ENCODE measurements at regions not wholly inside any gene's neighbourhood (a gene's known extent, or its start where the extent isn't known, plus 50 kb on each side); places are given as distances from the start of the nearest gene placed in this dataset.
A peak's percentile ranks its signal among the peaks of the same experiment; 100 is the strongest.

DNA sequence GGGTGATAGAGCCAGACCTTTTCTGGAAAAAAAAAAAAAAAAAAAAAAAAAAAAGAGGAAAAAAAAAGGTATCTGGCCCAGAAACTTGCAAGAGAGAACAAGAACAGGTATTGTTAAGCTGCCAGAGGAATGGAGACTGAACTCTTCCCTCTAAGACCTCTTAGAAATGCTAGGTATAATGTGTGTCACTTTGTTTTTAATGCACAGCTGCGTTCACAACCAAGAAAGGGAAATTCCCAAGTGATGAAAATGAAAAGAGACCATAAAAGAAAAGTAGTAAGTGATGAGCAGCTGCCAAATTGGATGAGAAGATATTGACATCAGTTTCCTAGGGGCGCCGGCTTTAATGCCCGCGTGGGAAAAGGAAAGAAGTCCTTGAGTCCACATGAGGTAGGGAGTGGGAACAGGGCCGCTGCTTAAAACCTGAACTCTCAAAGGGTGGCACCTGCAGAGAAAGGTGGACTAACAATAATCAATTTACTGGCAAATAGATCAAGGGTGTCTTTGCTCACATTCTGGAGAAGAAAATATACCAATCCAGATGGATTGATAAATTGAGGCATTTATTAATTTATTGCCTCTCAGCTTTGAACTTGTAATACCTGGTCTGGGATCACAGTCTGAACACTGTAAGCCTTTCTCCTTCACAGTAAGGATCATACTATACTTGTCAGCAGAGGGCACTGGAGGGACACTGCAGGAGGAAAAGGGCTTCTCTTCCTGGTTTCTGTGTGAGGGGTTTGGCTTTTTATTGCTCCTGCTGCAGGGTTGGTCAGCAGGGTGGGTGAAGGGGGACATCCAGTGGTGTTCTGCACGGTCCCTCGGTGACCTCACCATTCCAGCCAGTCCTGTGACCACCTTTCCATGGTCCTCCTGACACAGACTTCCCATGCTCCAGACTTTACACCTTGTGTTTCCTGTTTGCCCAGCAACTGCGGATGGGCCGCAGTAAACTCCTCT, 131.6 kb downstream of the AQP9 start:
- peak; percentile 83 for DNase-seq (ENCODE audit: low read depth, low spot score)

DNA sequence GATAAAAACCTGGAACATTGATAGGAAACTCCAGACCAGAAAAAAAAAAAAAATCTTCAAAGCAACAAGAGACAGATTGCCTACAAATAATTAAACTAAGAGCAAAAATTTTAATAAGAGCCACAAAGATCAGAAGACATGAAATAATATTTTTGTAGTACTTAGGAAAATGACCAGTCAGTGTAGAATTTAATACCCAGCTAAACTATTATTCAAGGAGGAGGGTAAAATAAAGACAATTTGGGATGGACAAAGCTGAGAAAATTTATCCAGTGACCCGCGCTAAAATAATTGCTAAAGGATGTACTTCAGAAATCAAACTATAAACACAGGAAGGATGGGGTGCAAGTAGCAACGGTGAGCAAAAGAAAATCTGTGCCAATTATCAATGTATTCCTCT, 133.2 kb downstream of the AQP9 start:
- DNase-seq (ENCODE audit: low read depth, low spot score): no peak

DNA sequence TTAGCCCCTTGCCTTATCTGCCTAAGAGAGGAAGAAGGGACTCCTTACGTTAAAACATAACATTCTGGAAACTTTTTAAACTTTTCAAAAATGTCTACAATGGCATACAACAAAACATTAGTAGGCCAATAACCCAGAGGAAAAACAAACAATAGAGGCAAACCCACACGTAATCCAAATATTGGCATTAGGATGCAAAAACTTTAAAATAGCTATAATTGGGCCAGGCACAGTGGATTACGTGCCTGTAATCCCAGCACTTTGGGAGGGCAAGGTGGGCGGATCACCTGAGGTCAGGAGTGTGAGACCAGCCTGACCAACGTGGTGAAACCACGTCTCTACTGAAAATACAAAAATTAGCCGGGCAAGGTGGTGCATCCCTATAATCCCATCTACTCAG, 134.9 kb downstream of the AQP9 start:
- no peak for DNase-seq (ENCODE audit: low read depth, low spot score)

DNA sequence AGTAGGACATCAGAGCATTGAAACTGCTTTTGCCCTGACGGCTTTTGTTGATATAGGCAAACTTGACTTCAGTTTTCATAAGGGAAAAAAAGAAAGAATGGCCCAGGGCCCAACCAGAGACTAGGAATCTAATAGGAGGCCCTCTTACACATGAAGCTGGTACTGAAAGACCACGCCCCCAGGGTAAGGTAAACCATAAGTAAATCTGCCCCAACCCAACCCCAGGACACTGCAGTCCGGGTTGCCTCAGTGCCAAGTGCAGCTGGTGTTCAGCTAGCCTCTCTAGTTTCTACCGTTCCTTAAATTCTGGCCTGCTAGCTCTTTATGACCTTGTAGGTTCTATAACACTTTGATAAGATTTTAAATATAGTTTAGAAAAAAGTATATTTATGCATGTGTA, 136.7 kb downstream of the AQP9 start:
- DNase-seq (ENCODE audit: low read depth, low spot score): no peak

DNA sequence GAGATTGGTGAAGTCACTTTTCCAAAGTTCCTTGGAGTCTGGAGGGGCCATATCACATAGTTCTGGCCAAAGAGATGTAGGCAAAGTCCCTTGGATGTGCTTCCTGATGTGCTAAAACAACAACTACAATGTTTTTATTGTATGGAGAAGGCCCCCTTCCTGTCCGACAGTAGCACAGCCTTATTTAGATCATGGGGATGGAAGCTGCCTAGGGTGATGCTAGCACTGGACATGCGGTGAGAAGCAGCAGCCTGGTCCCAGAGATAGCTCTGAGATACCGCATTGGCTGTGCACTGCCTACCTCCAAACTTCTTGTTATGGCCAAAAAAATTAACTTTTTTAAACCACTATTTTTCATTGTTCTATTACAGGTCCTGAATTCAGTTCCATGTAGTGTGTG, 137.6 kb downstream of the AQP9 start:
- DNase-seq (ENCODE audit: low read depth, low spot score): no peak

DNA sequence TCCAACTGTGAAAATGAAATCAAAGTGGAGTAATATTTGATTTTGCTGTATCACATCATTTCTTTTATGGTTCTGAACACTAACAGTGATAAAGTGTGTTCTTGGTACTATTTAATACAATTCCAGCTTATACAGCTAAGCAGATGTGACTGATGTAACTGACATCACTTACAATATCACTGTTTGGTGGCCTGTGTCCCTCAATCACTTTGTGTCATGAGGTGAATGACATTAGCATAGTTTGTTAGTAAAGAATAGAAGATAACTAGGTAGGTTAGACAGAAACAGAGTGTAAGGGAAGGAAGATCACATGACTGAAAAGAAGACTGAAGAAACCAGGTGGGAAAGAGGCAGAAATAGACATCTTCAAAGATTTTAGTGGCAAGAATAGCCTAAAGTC, 138.7 kb downstream of the AQP9 start:
- DNase-seq (ENCODE audit: low read depth, low spot score): no peak

DNA sequence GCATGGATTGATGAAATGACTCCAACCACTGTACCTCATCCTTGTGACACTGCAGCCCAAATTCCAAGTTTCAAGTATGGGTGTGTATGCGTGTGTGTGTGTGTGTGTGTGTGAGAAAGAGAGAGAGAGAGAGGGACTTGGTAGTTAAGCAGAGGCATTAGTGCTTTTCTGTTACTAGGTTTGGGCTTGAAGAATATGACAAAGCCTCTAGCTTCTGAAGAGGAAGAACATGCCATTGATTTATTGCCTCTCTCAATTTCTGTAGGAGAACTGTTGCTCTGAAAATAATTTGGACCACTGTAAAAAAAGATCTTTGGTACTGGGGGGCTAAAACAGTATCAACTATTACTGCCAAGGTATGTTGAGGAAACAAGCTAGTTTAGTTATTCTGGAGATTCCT, 139.2 kb downstream of the AQP9 start:
- no peak for DNase-seq (ENCODE audit: low read depth, low spot score)

DNA sequence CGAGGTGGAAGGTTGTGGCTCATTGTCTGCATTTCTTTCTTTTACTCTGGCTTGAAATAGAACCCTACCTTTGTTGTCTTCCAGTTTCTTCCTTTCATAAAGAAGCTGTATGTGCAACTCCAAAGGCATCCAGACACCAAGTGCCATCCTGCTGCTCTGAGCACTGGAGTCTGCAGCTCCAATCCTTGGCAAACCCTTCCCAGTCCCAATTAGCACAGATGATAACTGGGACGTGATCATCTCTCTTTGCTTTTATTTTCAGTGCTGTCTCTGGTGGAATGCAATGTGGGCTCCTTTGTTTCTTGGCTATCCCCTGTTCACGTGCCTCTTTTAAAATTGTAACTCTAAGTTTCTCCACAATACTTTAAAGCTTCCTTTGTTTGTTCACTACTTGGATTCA, 140.9 kb downstream of the AQP9 start:
- DNase-seq (ENCODE audit: low read depth, low spot score): no peak

DNA sequence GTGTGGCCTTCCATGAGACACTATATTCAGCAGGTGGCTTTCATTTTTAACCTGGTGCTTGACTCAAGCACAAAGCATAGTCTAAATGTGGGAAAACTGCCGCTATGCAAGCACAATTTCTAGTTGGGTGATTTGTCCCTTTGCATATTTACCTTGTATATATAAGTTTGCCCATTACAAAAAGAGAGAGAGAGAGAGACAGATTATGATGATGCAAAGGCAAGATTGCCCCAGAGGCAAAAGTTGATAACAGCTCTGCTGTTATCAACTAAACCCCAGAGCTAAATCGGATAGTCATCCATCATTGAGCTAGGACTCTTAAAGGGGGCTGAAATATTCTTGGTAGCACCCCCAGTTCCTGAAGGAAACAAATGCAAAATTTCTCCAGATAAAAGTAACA, 141.5 kb downstream of the AQP9 start:
- DNase-seq (ENCODE audit: low read depth, low spot score): no peak

DNA sequence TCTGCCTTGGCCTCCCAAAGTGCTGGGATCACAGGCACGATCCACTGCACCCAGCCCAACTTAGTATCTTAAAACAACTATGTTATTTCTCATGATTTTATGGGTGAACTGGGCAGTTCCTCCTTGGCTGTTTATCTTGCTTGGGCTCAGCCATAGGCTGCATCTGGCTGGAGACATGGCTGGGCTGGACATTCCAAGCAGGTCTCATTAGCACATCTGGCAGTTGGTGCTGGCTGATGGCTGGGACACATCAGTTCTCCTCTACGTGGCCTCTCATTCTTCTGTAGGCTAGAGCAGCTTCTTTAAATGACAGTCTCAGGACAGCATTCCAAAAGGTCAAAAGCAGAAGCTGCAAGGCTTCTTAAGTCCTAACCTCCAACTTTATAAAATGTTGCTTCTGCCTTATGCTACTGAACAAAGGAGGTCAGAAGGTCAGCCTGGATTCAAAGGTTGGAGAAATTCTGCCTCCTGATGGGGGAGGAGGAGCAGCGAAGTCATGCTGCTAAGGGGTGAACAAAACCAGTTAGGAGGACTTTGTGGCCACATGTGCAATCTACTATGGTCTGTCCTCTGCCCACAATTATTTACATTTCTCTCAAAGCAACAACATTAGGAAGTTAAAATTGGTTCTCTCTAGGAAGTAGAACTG, 144.0 kb downstream of the AQP9 start:
- DNase-seq (ENCODE audit: low read depth, low spot score): no peak

DNA sequence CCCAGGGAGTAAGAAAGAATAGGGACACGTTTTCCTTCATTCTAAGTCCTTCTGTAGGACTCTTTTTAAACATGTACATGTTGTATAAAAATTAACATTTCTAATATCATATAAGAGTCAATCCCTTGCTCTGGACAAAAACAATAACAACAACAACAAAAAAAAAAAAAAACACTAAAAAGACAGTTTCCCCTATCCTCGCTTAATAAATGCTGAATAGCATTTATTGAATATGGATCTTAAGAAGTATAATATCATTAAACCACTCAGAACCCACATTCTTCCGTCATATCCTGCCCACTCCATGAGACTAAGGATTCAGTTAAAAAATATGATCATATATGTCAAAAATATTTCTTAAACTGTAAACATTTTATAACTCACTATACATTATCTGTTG, 145.1 kb downstream of the AQP9 start:
- DNase-seq (ENCODE audit: low read depth, low spot score): no peak

DNA sequence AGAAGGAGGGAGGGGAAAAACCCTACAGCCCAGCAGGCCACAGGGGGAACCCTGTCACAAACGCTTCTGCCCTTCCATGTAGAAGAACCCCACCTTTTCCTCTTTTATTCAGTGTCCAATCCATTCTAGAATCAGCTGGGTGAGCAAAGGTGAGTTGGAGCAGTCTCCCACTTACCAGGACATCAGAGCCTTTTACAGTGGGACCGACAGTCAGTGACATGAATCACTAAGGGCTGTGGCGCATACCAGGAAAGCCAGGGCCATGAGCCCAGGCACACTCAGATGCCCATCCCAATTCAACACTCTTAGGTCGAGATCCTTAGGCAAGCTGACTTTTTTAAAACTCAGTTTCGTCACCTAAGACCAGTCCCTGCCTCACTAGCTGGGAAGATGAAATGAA, 146.1 kb downstream of the AQP9 start:
- DNase-seq (ENCODE audit: low read depth, low spot score): no peak

DNA sequence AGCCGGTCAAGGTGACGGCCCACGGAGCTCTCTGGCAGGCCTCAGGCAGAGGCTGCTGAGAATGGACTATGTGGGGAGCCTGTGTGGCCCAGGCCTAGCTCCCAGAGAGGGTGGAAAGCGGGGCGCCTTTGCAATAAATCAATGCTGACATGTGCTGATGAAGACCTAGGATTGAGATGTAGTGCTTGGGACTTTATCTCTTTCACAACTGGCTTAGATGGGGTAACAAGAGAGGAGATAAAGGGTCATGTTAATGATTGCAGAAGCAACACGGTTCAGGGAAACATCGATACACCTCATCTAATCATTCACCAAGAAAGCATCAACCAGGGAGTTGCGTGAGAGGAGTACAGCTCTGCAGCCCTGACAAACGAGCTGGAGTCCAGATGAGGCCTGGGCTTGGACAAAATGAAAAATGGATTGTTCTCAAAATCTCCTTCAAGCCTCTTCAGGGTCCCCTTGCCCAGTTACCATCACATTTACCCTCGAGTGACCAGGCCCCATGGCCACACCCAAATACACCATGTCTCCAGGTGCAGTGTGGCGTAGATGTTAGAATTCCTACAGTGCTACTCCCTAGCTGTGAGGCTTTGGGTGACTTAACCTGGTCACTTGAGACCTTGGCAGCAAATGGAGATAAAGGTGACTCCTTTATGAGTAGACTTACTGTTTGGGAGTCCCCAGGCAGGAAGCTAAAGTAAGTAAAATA, 146.4 kb upstream of the LIPC start:
- DNase-seq (ENCODE audit: low read depth, low spot score): no peak

DNA sequence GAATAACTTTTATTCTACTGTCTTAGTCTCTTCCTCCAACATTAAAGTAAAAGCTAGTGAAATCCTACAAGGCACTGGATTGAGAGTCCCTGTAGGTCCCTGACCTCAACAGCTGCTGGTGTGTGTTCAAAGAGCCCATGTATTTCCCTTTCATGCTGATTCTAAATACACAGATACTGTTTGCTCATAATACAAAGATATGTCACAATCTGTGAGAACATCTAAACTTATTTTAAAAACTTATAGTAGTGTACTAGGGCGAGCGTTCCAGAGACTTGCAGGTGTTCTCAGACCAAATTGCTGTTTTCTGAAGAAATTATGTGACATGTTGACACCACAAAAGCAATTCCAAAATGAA, 145.9 kb upstream of the LIPC start:
- no peak for DNase-seq (ENCODE audit: low read depth, low spot score)

DNA sequence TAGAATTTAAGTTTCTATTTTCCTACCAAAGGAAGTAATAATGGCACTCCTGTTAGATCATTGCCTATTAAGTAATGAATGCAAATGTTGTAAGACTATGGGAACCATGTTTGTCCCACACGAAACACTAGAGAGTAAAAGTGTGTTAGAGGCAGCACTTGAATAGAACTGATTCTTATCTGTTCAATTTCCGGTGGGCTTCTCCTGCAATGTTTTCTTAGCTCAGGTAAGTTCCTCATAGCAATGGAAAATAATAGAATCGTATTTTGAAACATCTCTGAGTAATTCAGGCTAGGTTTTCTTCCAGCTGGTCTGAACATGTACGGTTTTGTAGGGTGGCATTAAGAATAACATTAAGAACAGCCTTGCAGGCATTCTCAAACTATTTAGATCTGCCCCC, 145.3 kb upstream of the LIPC start:
- no peak for DNase-seq (ENCODE audit: low read depth, low spot score)

DNA sequence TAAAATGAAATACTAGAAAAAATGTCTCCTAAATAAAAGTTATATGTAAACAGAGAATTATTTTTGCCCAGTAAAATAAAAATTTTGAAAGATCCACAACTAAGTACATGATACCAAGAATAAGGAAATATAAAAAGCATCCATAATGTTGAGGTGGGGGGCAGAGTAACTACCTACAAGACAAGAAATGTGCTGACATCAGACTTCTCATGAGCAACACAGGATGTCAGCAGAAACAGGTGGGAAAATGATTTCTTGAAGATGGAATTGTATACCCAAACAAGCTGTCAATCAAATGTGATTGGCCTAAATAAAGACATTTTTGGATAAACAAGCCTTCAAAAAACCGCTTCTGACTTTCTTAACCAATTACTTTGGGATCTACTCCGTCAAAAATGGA, 143.9 kb upstream of the LIPC start:
- DNase-seq (ENCODE audit: low read depth, low spot score): no peak

DNA sequence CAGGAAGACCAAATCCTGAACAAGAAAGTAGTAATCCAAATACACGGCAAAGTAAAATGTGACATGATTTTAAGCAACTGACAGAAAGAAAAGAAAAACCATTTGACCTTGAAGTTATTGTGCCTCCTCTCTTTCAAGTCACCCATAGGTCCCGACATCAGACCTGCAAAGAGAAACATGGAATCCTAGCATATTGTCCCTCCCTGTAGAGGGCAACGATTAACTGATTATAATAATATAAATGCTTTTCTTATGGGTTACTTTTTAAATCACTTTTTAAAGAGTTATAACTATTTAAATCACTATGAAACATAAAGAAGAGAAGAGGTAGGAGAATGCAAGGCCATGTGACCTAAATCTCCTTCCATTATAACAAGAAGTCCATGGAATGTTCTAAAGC, 143.2 kb upstream of the LIPC start:
- no peak for DNase-seq (ENCODE audit: low read depth, low spot score)

DNA sequence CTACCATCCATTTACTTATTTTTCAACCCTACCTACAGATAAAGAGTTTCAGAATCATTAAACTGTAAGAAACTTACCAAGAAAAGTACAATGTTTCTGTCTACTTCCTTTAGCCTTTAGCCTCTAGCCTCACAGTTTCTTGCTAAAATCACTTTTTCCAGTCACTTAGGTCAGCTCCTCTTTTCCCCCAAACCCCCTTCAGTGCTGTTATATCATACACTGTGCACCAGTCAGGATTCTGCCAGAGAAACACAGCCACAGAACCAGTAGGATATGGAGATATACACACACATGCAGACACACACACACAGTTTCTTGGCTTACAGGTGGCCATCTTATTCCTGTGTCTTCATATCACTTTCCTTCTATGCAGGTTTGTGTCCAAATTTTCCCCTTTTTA, 139.9 kb upstream of the LIPC start:
- DNase-seq (ENCODE audit: low read depth, low spot score): no peak

DNA sequence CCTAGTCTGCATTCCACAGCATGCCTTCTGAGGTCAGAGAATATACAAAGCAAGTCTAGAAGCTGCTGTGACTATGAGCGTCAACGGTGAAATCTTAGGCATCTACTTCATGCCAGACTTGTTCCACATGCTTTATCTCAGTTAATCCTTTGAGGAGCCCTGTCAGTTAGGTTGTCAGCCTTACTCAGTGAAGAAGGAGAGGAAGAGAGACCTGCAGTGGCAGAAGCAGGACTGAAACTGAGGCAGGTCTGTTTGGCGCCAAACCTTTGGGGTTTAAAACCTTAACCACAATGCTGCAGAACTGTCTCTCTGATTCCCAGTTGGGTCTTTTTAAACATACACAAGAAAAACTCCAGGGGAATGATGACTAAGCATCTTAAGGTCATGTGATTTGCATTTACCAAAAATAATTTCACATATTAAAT, 139.0 kb upstream of the LIPC start:
- DNase-seq (ENCODE audit: low read depth, low spot score): no peak

DNA sequence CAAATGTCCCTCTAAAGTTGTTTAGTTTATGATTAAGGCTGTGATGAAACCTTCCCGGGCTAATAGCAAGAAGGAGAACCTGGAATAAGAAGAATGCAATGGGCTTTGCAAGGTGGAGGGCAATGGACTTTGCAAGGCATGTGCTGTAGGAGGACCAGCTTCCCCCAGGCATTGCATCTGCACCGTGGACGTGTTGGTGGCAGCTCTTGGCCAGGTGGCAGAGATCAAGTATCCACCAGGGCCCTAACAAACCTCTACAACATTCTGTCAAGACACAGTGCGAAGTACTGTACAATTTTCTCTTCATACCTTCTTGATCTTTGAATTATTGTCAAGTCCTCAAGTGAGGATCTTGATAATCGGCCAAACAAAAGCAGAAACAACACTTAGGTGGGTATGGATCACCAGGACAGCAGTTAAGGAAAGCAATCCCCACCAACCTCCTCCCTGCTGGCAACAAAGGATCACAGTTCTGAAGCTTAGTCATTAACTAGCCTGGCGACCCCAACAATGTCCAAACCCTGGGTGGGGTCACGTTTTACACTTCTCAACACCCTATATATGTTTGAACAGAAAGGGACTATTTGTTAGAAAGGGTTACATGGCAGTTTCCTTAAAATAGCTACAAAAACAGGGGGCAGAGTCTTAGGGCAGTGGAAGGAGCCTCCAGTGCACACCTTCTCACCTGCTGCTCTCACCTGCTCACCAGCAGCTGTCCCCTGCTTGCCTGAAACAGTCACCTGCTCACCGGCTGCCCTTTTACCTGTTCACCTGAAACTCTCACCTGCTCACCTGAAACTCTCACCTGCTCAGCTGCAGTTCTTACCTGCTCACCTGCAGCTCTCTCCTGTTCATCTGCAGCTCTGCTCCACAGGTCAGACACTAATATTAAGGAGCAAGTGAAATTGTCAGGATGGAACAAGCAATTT, 137.9 kb upstream of the LIPC start:
- no peak for DNase-seq (ENCODE audit: low read depth, low spot score)

DNA sequence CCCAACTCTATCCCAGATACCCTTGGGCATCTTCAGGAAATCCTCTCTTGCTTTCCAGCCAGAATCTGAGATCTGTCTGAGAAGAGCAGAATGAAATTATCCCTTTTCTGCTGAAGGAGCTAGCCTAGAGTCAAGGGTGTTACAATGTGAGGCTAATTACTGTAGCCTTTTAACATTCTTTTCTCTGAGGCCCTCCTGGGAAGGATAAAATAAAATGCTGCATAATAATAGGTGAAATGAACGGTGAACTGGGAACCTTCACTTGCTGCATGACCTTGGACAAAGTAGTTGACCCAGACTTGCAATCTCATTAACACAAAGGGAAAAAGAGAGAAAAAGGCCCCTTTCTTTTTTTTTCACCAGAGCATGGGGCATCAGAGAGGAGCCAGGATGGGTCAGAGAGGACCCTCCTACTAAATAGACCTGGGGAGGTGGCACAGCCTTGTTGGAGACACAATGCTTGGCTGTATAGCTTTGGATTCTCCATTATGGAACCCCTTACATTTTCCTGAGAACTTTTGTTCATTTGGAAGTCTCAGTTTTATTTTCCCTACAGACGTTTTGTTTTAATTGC, 137.0 kb upstream of the LIPC start:
- DNase-seq (ENCODE audit: low read depth, low spot score): no peak

Measured in astrocyte of the hippocampus (primary cell).